GM12864 (cell line): ENCODE measurements at regions not wholly inside any gene's neighbourhood (a gene's known extent, or its start where the extent isn't known, plus 50 kb on each side); places are given as distances from the start of the nearest gene placed in this dataset.
"Not testable (repeated sequence)": the region's sequence is repeated elsewhere in the genome, so short reads cannot be mapped to it uniquely, and the experiment has no call there.

ENCODE experiments used
- DNase-seq: peaks from one replicate; pipeline ENCODE4 v3.0.0-alpha.2; 2011; ENCODE audit warnings: low read depth
- H3K4me3 ChIP-seq: 2 replicates; pipeline ENCODE4 v1.5.1; 2011; ENCODE audit warnings: mild to moderate bottlenecking, low read depth, low read length, control low read depth
- CTCF ChIP-seq: IDR thresholded peaks from 2 replicates; pipeline ENCODE4 v1.5.1; 2011; ENCODE audit warnings: low read depth, mild to moderate bottlenecking, moderate library complexity, low read length, control low read depth, inconsistent platforms; ENCODE audit errors: missing control alignments

- TF ChIP-seq CTCF, result no peak
- DNase-seq, result no peak
Observed at GRCh38 chr6:99816795-99817194, 177.2 kb downstream of the MCHR2 start.

GRCh38 chr6:99818161-99818560, 175.9 kb downstream of the MCHR2 start:
- DNase-seq, result no peak
- no peak for TF ChIP-seq CTCF

More at GRCh38 chr6:99816795-99817194, 177.2 kb downstream of the MCHR2 start:
- no peak overlapping the region for H3K4me3 ChIP-seq

GRCh38 chr6:99819853-99820252, 174.2 kb downstream of the MCHR2 start:
- TF ChIP-seq CTCF, result no peak
- DNase-seq, result no peak
- H3K4me3 ChIP-seq, result no peak overlapping the region

More at GRCh38 chr6:99818161-99818560, 175.9 kb downstream of the MCHR2 start:
- H3K4me3 ChIP-seq, result no peak overlapping the region

- no peak for DNase-seq
- TF ChIP-seq CTCF, result no peak
- H3K4me3 ChIP-seq, result no peak overlapping the region
Observed at GRCh38 chr6:99821164-99821563, 172.9 kb downstream of the MCHR2 start.

GRCh38 chr6:99822741-99823512, 171.1 kb downstream of the MCHR2 start:
- no peak overlapping the region for H3K4me3 ChIP-seq
- peak; percentile 25 for TF ChIP-seq CTCF
- no peak for DNase-seq

GRCh38 chr6:99823513-99824235, 170.3 kb downstream of the MCHR2 start:
- not testable (repeated sequence) for H3K4me3 ChIP-seq, DNase-seq

GRCh38 chr6:99833034-99833433, 161.0 kb downstream of the MCHR2 start:
- no peak for DNase-seq
- no peak overlapping the region for H3K4me3 ChIP-seq
- no peak for TF ChIP-seq CTCF
